ENCODE measurements at regions not wholly inside any gene's neighbourhood (a gene's known extent, or its start where the extent isn't known, plus 50 kb on each side); places are given as distances from the start of the nearest gene placed in this dataset.
"Not testable (repeated sequence)": the region's sequence is repeated elsewhere in the genome, so short reads cannot be mapped to it uniquely, and the experiment has no call there.

- H4K20me1 ChIP-seq (ENCODE audit: insufficient read depth, poor library complexity, severe bottlenecking) = peaks cover 59% of the 10 kb centered on the region
- H3K27me3 ChIP-seq = no peaks in the 10 kb centered on the region
- no peaks in the 10 kb centered on the region for H3K9me2 ChIP-seq (replicated peaks; ENCODE audit: insufficient read depth)
- no peaks in the 10 kb centered on the region for H3K9me3 ChIP-seq (ENCODE audit: low read depth)
- 88% methylated on average over 3 of the region's 3 CpGs for WGBS (ENCODE audit: low lambda C conversion rate, missing lambda C conversion rate)
- no peak for DNase-seq (ENCODE audit: low spot score)
- no peak overlapping the region for H3K4me3 ChIP-seq
- no peak for TF ChIP-seq EZH2 (IDR thresholded peaks at IDR 0.05; ENCODE audit: borderline replicate concordance)
- no peak for TF ChIP-seq EZH2phosphoT487 (IDR thresholded peaks at IDR 0.05; ENCODE audit: low read depth, severe bottlenecking, unreplicated experiment)
- TF ChIP-seq CTCF (IDR thresholded peaks at IDR 0.05; ENCODE audit: poor library complexity) = no peak
- H3K4me1 ChIP-seq (ENCODE audit: insufficient read depth) = peaks cover 6% of the 10 kb centered on the region
- peaks cover 86% of the 10 kb centered on the region for H3K79me2 ChIP-seq
- H2AFZ ChIP-seq = no peak overlapping the region
- H3K4me2 ChIP-seq = no peak overlapping the region
- no peaks in the 10 kb centered on the region for H3K36me3 ChIP-seq (replicated peaks; ENCODE audit: insufficient read depth, low read depth)
- H3K27ac ChIP-seq = no peak overlapping the region
Measured at GRCh38 chr22:42187646-42188045, 57.0 kb upstream of the CYP2D6 start.

GRCh38 chr22:42185915-42186439 lies 55.4 kb upstream of the CYP2D6 start:
- Histone ChIP-seq H3K9me2 (replicated peaks; ENCODE audit: insufficient read depth) (no peaks in the 10 kb centered on the region), H3K79me2 (peaks cover 86% of the 10 kb centered on the region), H4K20me1 (ENCODE audit: insufficient read depth, poor library complexity, severe bottlenecking) (peaks cover 46% of the 10 kb centered on the region), H3K4me1 (ENCODE audit: insufficient read depth) (peaks cover 8% of the 10 kb centered on the region), H3K36me3 (replicated peaks; ENCODE audit: insufficient read depth, low read depth) (no peaks in the 10 kb centered on the region), H3K27me3 (no peaks in the 10 kb centered on the region), H3K9me3 (ENCODE audit: low read depth) (no peaks in the 10 kb centered on the region), H3K4me2 (no peak overlapping the region), H2AFZ (no peak overlapping the region), H3K27ac (no peak overlapping the region), H3K4me3 (no peak overlapping the region)
- no peak for DNase-seq (ENCODE audit: low spot score)
- WGBS (ENCODE audit: low lambda C conversion rate, missing lambda C conversion rate) = 84% methylated on average over 2 of the region's 2 CpGs
- TF ChIP-seq CTCF (IDR thresholded peaks at IDR 0.05; ENCODE audit: poor library complexity) (no peak), EZH2 (IDR thresholded peaks at IDR 0.05; ENCODE audit: borderline replicate concordance) (no peak), EZH2phosphoT487 (IDR thresholded peaks at IDR 0.05; ENCODE audit: low read depth, severe bottlenecking, unreplicated experiment) (no peak)

GRCh38 chr22:42184852-42185251 lies 54.2 kb upstream of the CYP2D6 start:
- peaks cover 36% of the 10 kb centered on the region for H4K20me1 ChIP-seq (ENCODE audit: insufficient read depth, poor library complexity, severe bottlenecking)
- no peak for TF ChIP-seq EZH2phosphoT487 (IDR thresholded peaks at IDR 0.05; ENCODE audit: low read depth, severe bottlenecking, unreplicated experiment)
- TF ChIP-seq CTCF (IDR thresholded peaks at IDR 0.05; ENCODE audit: poor library complexity) = no peak
- no peak for TF ChIP-seq EZH2 (IDR thresholded peaks at IDR 0.05; ENCODE audit: borderline replicate concordance)
- peaks cover 16% of the 10 kb centered on the region for H3K4me1 ChIP-seq (ENCODE audit: insufficient read depth)
- no peaks in the 10 kb centered on the region for H3K9me2 ChIP-seq (replicated peaks; ENCODE audit: insufficient read depth)
- no peaks in the 10 kb centered on the region for H3K27me3 ChIP-seq
- H3K9me3 ChIP-seq (ENCODE audit: low read depth) = no peaks in the 10 kb centered on the region
- H3K36me3 ChIP-seq (replicated peaks; ENCODE audit: insufficient read depth, low read depth) = no peaks in the 10 kb centered on the region
- no peak overlapping the region for H3K4me2 ChIP-seq
- H3K27ac ChIP-seq = no peak overlapping the region
- peaks cover 80% of the 10 kb centered on the region for H3K79me2 ChIP-seq
- 72% methylated on average over 4 of the region's 4 CpGs for WGBS (ENCODE audit: low lambda C conversion rate, missing lambda C conversion rate)
- no peak for DNase-seq (ENCODE audit: low spot score)
- H2AFZ ChIP-seq = no peak overlapping the region
- no peak overlapping the region for H3K4me3 ChIP-seq

- H3K27ac ChIP-seq = peak overlapping the region; percentile 76
- not testable (repeated sequence) for H3K9me3 ChIP-seq (ENCODE audit: low read depth); H3K27me3 ChIP-seq; H3K4me2 ChIP-seq; H3K4me3 ChIP-seq; H3K9me2 ChIP-seq (replicated peaks; ENCODE audit: insufficient read depth); H3K36me3 ChIP-seq (replicated peaks; ENCODE audit: insufficient read depth, low read depth); H2AFZ ChIP-seq
- H3K4me1 ChIP-seq (ENCODE audit: insufficient read depth) = peaks cover 20% of the 10 kb centered on the region
- 92% methylated on average over 10 of the region's 11 CpGs for WGBS (ENCODE audit: low lambda C conversion rate, missing lambda C conversion rate)
- H3K79me2 ChIP-seq = peaks cover 84% of the 10 kb centered on the region
- H4K20me1 ChIP-seq (ENCODE audit: insufficient read depth, poor library complexity, severe bottlenecking) = peaks cover 25% of the 10 kb centered on the region
- DNase-seq (ENCODE audit: low spot score) = peak; percentile 36
Measured at GRCh38 chr22:42183461-42184059, 53.0 kb upstream of the CYP2D6 start.
